ENCODE measurements at regions not wholly inside any gene's neighbourhood (a gene's known extent, or its start where the extent isn't known, plus 50 kb on each side); places are given as distances from the start of the nearest gene placed in this dataset.

- TF ChIP-seq RCOR1 (IDR thresholded peaks at IDR 0.05; ENCODE audit: low read length) (no peak), CTCF (IDR thresholded peaks at IDR 0.05) (no peak), USF1 (IDR thresholded peaks at IDR 0.05; ENCODE audit: borderline replicate concordance, low read depth) (no peak), USF2 (IDR thresholded peaks at IDR 0.05; ENCODE audit: borderline replicate concordance, low read depth, low read length) (no peak), MAX (IDR thresholded peaks at IDR 0.05; ENCODE audit: low read depth) (no peak), JUND (IDR thresholded peaks at IDR 0.05) (no peak), CHD2 (IDR thresholded peaks at IDR 0.05; ENCODE audit: low read length, partially characterized antibody) (no peak), EP300 (IDR thresholded peaks at IDR 0.05; ENCODE audit: borderline replicate concordance in 1 of 2, low read depth in 1 of 2, low read length in 1 of 2) (no peak), TAF1 (IDR thresholded peaks at IDR 0.05; ENCODE audit: borderline replicate concordance, low read depth, low read length) (no peak)
- H3K27me3 ChIP-seq (ENCODE audit: insufficient read depth): no peaks in the 10 kb centered on the region
- no peak overlapping the region for H2AFZ ChIP-seq (ENCODE audit: low read depth)
- no peaks in the 10 kb centered on the region for H3K36me3 ChIP-seq (replicated peaks in 1 of 2; ENCODE audit: control insufficient read depth in 1 of 2, insufficient read depth in 2 of 2, low read length in 1 of 2)
- 75% methylated on average over 5 of the region's 5 CpGs for WGBS (ENCODE audit: low lambda C conversion rate)
- H3K4me2 ChIP-seq: no peak overlapping the region
- H3K79me2 ChIP-seq (ENCODE audit: insufficient read depth): no peaks in the 10 kb centered on the region
- no peak overlapping the region for H3K4me3 ChIP-seq (ENCODE audit: low read depth in 2 of 2, low read length in 1 of 2)
- H3K27ac ChIP-seq (ENCODE audit: low read depth in 2 of 2, low read length in 1 of 2): no peak overlapping the region
- no peaks in the 10 kb centered on the region for H4K20me1 ChIP-seq (ENCODE audit: insufficient read depth)
- no peaks in the 10 kb centered on the region for H3K9me2 ChIP-seq
- POLR2A ChIA-PET: no interaction called here
- no peaks in the 10 kb centered on the region for H3F3A ChIP-seq (replicated peaks; ENCODE audit: insufficient read depth)
- CTCF ChIA-PET: no interaction called here
- no peaks in the 10 kb centered on the region for H3K9me3 ChIP-seq
- no peaks in the 10 kb centered on the region; a peak in 1 of 4 replicates for H3K4me1 ChIP-seq (ENCODE audit: control insufficient read depth in 1 of 2, insufficient read depth in 2 of 2, low read depth in 1 of 2, low read length in 1 of 2)
- H3K9ac ChIP-seq: no peak overlapping the region
- DNase-seq: no peak
These were observed 145.8 kb upstream of the BET1 start for GRCh38 chr7:94149789-94150545.

- H4K20me1 ChIP-seq (ENCODE audit: insufficient read depth): no peaks in the 10 kb centered on the region
- H3K4me1 ChIP-seq (ENCODE audit: control insufficient read depth in 1 of 2, insufficient read depth in 2 of 2, low read depth in 1 of 2, low read length in 1 of 2): no peaks in the 10 kb centered on the region; a peak in 1 of 4 replicates
- H3K9me2 ChIP-seq: no peaks in the 10 kb centered on the region
- no peaks in the 10 kb centered on the region for H3F3A ChIP-seq (replicated peaks; ENCODE audit: insufficient read depth)
- H3K4me2 ChIP-seq: no peak overlapping the region
- ChIA-PET POLR2A (no interaction called here), CTCF (no interaction called here)
- DNase-seq: no peak
- H3K9ac ChIP-seq: no peak overlapping the region
- no peaks in the 10 kb centered on the region for H3K36me3 ChIP-seq (replicated peaks in 1 of 2; ENCODE audit: control insufficient read depth in 1 of 2, insufficient read depth in 2 of 2, low read length in 1 of 2)
- H2AFZ ChIP-seq (ENCODE audit: low read depth): no peak overlapping the region
- H3K79me2 ChIP-seq (ENCODE audit: insufficient read depth): no peaks in the 10 kb centered on the region
- no peaks in the 10 kb centered on the region for H3K27me3 ChIP-seq (ENCODE audit: insufficient read depth)
- H3K4me3 ChIP-seq (ENCODE audit: low read depth in 2 of 2, low read length in 1 of 2): no peak overlapping the region
- TF ChIP-seq REST (IDR thresholded peaks at IDR 0.05; ENCODE audit: low read depth, low read length) (no peak), MAX (IDR thresholded peaks at IDR 0.05; ENCODE audit: low read depth) (no peak)
- no peaks in the 10 kb centered on the region for H3K9me3 ChIP-seq
- no peak overlapping the region for H3K27ac ChIP-seq (ENCODE audit: low read depth in 2 of 2, low read length in 1 of 2)
These were observed 150.0 kb upstream of the BET1 start for GRCh38 chr7:94154182-94154581.

Measured in SK-N-SH (cell line).